ENCODE measurements at regions not wholly inside any gene's neighbourhood (a gene's known extent, or its start where the extent isn't known, plus 50 kb on each side); places are given as distances from the start of the nearest gene placed in this dataset.
"Not testable (repeated sequence)": the region's sequence is repeated elsewhere in the genome, so short reads cannot be mapped to it uniquely, and the experiment has no call there.

DNA sequence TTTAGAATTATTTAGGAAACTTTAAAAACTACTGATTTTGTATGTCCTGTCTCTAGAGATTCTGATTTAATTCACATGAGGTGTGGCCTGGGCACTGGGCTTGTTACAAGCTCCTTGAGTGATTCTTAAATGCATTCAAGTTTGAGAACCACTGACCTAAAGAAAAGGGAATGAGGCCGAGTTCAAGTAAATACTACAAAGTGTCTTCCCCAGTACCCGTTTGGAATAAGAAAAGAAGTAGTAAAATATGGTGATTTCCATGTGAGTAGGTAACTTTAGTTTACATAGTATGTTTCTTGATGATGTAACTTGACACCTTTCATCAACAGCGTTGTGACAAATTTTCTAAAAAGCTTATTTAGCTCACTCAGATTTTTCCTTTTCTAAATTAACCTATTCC lies 1022.9 kb upstream of the NRXN1 start:
- DNase-seq (ENCODE audit: low spot score), result no peak

DNA sequence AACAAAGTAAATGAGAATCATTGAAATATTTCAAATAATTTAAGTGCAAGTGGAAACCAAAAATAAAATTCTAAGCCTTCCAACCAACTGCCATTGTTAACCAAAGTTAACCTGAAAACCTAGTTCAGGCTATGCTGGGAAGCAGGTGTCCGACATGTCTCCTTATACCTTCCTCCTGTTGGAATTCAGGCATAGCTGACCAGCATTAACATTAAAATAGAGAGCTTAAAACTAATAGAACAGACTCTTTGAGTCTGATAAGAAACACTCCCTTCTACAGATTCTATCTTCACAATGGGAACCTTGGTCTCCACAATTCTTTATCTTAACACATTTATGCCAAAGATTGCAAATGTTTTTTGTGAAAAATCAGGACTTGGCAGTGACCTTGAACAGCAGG lies 1004.9 kb upstream of the NRXN1 start:
- no peak for DNase-seq (ENCODE audit: low spot score)

DNA sequence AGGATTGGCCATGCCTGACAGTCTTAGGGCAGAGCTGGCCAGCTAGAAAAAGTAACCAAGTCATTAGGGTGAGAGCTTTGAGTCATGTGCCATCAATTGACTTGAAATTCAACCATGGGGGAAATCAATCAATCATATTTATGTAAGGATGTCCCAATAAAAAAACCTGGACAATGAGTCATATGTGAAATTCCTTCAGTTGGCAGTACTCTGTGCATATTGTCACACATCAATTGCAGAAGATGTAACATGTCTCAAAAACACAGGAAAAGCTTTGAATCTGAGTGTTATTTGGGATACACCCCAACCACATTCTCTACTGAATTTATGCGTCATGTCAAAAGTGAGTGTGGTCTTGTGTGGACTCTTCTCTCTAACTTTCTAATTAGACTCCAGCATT lies 1004.1 kb upstream of the NRXN1 start:
- no peak for DNase-seq (ENCODE audit: low spot score)

DNA sequence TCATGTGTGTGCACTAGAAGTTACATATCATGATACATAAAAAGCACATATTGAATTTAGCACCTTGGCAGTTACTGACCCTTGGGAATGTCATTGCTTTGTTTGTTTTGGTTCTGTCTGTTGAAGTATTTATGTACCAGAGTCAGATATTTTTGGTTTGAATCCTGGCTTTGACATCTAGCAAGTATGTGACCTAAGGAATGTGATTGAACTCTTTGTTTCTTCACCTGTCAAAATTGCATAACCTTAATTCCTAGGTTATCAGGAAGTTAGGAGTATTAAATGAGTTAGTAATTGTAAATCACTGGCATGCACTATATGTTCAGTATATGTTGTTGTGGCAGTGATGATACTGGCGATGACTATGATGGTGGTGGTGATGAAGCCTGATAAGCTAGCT lies 1003.5 kb upstream of the NRXN1 start:
- no peak for DNase-seq (ENCODE audit: low spot score)

DNA sequence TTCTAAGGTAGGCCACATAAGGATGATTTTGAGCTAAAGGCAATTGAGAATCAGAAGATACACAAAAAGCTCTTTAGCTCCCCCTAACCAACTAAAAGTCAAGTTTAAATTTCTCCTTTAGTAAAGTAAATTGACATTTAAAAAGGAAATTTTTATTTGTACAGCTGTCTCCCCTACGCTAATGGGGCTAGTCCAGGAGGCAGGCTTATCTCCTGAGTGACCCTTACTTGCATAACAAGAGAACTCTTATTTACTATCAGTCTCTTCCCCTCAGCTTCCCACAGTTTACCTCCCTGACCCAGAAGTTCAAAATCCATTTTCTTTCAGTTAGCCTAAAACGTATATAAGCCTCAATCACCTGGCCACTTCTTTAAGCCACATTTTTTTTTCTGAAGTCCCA lies 1002.8 kb upstream of the NRXN1 start:
- DNase-seq (ENCODE audit: low spot score), result no peak

DNA sequence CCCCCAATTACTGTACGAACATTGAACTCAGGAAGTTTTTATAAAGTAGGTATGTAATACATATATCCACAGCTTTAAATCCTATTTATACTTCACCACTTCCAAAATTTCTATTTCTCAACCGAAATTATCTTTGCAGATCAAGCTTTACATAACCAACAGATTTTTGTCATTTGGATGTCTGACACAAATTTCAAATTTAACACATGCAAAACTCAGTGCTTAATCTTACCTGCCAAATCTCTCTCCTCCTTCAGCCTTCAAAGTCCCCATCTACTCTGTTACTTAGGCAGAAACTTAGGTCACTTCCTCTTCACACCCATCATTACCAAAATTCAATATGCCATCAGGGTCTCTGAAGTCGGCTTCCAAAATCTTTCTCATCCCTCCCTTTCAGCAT lies 990.1 kb upstream of the NRXN1 start:
- DNase-seq (ENCODE audit: low spot score), result no peak

DNA sequence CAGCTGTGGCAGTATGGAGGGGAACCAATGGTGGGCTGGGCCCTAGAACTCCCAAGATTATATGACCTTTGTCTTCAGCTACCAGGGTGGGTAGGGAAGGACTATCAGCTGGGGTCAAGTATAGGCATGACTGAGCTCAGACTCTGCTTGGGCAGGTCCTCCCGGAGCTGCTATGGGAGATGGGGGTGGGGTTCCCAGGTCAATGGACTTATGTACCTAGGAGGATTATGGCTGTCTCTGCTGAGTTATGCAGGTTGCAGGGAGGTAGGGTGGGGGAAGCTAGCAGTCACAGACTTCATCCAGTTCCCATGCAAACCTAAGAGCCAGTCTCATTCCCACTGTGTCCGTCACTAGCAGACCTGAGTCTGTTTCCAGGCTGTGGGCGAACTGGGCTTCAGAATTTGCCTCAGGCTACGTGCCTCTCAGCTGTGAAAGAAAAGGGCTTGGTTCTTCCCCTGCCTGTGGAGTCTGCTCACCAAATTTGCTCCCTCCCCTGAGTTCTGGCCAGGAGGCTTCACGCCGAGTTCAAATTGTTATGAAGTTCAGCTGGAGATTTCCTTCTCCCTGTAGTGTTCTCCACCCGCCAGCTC lies 985.8 kb upstream of the NRXN1 start:
- no peak for DNase-seq (ENCODE audit: low spot score)

DNA sequence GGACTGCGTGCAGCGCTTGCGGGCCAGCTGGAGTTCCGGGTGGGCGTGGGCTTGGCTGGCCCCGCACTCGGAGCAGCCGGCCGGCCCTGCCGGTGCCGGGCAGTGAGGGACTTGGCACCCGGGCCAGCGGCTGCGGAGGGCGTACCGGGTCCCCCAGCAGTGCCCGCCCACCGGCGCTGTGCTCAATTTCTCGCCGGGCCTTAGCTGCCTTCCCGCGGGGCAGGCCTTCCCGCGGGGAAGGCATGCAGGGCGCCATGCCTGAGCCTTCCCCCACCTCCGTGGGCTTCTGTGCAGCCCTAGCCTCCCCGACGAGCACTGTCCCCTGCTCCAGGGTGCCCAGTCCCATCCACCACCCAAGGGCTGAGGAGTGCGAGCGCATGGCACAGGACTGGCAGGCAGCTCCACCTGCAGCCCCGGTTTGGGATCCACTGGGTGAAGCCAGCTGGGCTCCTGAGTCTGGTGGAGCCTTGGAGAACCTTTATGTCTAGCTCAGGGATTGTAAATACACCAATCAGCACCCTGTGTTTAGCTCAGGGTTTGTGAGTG lies 975.0 kb upstream of the NRXN1 start:
- not testable (repeated sequence) for DNase-seq (ENCODE audit: low spot score)

DNA sequence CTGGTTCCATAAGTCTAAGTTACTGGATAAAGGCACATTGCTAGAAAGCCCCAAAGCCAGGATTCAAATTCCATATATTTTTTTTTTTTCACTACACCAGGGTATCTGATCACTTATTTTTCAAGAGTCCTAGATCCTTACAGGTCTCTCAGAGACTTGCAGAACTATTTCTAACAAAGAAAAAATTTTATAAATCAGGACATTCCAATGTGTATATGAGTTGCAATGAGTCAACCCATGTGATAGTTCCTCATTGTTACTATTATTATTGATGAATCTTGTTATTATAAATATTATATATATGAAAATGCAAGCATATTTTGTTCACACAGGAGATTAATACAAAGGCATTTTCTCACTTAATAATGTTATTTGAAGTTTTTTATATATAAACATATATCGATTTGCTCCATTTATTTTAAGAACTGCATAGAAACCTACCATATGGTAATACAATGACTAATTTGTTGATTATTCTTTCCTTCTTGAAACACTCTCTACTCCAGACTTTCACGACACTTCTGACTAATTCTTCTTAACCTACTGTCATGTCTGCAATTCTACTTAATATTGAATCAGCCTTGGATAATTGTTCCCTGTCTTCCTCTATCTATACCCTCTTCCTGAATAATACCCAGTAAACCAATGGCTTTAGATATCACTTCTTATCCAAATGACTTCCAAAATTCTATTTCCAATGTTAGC lies 968.4 kb upstream of the NRXN1 start:
- no peak for DNase-seq (ENCODE audit: low spot score)

DNA sequence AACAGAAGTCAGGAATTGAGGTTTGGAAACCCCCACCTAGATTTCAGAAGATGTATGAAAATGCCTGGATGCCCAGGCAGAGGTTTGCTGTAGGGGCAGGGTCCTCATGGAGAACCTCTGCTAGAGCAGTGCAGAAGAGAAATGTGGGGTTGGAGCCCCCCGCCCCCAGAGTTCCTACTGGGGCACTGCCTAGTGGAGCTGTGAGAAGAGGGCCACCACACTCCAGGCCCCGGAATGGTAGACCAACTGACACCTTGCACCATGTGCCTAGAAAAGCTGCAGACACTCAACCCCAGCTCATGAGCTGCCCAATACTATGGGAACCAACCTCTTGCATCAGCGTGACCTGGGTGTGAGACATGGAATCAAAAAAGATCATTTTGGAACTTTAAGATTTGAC lies 967.0 kb upstream of the NRXN1 start:
- no peak for DNase-seq (ENCODE audit: low spot score)

DNA sequence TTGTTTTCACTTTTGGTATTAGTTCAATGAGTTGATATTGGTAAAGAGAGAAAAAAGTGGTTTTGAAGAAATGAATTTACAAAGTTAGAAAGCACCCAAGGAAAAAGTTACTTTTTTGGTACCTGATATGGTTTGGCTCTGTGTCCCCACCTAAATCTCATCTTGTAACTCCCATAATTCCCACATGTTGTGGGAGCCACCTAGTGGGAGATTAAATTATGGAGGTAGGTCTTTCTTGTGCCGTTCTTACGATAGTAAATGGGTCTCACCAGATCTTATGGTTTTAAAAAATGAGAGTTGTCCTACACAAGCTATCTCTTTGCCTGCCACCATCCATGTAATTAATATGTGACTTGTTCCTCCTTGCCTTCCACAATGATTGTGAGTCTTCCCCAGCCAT lies 965.6 kb upstream of the NRXN1 start:
- DNase-seq (ENCODE audit: low spot score), result peak; percentile 19

DNA sequence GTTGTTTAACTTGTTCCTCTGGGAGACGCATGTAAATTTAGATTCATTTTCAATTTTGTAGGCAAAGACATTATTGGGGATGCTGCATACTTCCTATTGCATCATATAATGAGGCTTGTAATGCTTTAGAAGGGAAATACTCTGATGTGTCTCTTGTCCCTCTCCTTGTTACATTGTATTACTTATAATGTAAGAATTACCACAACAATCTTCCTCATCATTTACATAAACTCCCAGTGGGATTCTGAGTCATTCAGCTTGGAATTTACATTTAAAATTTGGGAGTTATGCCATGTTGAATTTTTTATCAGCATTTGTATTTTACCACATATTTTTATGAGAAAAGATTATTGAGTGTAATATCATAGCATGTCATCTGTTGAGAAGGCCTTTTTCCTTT lies 963.4 kb upstream of the NRXN1 start:
- DNase-seq (ENCODE audit: low spot score), result no peak

DNA sequence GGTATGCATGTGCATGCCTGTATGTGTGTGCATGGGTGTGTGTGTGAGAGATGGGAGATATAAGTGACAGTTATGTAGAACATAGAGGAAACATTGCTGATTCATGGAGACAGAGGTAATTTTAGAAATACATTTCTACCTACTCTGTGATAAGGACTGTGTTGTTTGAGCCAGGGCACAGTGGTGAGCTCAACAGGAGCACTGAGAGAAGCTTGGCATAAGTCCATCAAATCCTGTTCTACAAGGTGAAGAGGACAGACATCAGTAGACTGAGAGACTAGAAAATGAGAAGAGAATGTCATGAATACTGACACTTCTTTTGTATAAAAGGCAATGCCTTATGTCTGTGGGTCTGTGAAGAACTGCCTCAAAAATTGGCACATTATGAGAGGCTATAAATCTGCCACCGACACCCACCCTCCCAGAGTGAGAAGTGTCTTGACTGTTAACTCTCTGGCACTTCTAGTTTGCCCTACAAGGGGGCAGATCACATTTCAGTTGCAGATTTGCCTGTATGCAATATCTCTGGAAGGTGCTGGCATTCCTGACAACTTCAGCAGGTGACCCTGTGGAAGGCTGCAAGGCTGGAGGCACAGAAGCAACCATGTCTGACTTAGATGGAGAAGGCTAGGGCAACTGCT lies 962.3 kb upstream of the NRXN1 start:
- DNase-seq (ENCODE audit: low spot score), result no peak

DNA sequence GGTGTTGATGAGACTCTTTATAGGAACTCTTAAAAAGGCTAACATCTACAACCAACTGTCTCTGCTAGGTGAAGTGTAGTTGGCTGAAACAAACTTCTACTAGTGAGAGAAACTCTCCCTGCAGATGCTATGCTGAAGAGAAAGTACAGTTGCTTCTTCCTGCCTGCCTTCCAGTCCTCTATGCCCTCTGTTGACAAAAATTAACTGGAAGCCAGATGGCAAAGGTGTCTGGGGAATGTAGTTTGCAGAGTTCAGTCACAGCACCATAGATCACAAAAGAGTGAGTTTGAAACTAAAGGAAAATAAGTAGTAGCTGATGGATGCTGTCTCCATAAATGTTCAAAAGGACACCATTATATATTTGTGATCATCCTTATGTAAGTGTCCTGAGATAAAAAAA lies 958.8 kb upstream of the NRXN1 start:
- DNase-seq (ENCODE audit: low spot score), result no peak

DNA sequence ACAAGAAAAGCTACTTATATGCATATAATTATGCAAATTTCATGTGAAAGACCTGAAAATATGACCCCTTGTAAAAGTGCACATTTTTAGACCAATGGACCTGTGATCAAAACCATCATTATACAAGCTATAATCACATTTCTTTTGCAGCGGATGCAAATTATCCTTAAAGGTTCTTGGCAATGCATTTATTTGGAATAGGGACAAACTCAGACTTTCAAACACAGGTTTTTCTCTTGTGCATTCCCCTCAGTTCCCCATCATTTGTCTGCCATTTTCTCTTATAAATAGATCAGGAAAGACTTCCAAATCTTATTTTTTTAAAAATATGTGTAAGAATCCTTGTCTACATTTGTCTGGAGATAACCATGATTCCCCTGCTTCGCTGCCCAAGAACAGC lies 954.2 kb upstream of the NRXN1 start:
- DNase-seq (ENCODE audit: low spot score), result no peak

DNA sequence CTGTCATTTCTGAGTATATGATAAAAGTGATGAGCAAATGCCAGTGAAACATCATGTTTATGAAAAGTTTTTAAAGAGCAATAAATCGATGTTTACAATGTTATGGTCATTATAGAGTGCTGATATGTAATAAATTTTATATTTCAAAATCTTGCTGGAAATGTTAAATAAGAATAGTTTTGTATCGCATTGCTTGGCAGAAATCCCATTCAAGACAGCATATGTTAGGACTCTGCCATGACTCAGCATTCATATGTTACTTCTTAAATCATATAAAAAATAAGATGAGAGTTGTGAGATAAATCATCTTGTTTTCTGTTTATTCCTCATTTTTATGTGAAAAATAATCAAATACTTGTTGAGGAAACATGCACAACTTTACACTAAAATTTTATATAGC lies 949.9 kb upstream of the NRXN1 start:
- no peak for DNase-seq (ENCODE audit: low spot score)

DNA sequence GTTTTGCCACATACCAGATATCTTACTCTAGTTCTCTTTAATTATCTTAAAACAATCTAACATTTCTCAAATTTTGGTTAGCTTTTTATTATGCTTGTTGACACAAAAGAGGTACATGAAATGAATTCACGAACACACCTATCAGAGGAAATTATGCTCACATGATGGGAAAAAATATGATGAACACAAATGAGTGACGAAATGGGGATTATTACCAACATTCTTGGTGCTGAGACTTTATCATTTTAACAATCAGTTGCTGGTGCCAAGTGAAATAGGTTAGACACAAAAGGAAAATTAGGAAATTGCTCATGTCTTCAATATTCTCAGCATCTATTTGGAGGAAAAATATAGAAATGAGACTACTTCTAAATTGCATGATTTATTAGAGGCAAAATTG lies 944.7 kb upstream of the NRXN1 start:
- no peak for DNase-seq (ENCODE audit: low spot score)

DNA sequence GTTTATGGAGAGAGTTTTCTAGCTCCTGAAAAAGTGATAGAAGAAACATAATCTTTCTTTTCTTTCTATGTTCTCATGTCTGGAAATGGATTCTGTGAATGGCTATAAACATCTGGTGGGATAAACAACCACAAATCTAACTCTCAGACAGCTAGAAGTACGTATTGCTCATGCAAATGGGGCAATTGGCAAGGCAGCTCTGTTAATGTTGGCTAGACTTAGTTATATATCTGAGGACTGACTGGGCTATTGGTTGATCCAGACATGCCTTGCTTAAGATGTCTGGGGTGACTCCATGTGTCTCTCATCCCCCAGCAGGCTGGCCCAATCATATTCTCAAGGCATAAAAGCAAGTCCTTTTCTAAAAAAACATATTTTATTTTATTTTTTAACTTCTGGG lies 939.2 kb upstream of the NRXN1 start:
- DNase-seq (ENCODE audit: low spot score), result no peak

DNA sequence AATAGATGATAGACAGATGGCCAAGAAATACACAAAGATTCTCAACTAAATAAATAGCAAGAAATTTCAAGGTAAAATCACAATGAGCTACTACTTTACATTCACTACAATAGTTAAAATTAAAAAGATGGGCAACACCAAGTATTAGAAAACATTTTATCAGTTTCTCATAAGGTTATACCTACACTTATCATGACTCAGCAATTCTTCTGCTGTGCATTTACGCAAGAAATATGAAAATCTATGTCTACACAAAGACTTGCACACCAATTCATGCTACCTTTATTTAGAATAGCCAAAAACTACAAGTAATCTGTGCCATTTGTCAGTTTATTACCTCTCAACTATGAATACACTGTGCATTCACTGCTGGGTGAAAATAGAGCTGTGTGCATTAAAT lies 937.4 kb upstream of the NRXN1 start:
- no peak for DNase-seq (ENCODE audit: low spot score)

DNA sequence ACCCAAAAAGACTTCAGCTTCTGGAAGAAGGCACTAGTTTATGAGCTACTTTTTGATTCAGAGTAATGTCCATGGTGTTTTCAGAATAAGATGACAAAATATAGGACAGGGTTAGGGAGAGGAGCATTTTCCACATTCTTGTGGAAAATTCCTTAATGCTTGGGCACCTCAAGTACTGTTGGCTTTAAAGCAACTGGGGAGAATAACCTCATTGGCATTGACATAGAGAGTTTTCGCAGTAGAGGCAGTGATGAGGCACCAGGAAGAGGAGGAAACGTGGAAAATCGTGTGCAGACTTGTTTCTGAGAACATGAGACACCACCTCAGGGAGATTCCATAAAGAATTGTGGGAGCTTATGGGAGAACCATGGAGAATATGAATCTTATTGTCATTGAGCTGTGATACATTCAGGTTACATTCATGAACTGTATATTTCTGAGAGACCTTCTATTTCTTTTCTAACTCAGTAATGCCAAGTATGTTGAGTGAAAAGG lies 929.0 kb upstream of the NRXN1 start:
- DNase-seq (ENCODE audit: low spot score), result no peak

DNA sequence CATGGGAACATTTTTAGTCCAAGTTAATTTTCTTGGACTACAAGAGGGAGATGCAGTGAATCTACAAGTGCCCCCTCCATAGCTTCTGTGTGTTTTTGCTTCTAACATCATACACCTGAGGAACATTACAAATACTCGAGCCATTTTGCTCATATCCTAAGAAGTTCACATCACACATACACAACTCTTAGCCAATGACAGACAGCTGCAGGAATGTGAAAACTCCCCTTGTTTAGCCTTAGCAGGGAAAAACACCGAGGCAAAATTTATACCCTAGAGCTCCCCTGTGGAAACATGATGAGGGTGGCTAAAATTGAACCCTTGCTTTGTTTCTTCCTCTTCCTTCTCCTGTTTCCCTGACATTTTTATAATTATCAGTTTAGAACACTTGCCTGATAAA lies 928.3 kb upstream of the NRXN1 start:
- no peak for DNase-seq (ENCODE audit: low spot score)

DNA sequence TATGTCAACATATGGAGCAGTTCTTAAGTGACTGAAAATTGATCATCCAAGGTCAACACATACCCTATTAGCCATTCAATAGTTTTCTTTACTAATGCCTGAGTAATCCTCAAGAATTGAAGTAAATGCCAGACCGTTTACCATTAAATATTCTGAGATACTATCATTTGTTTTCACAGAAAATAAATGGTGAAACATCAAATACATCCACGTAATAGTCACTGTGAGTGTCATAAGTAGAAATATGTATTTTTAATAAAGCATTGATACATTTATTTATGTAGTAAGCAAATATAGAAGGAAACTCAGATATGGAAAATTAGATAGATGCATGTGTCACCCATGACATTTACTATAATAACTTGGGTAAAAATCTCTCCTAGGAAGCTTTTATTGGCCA lies 927.8 kb upstream of the NRXN1 start:
- DNase-seq (ENCODE audit: low spot score), result no peak

DNA sequence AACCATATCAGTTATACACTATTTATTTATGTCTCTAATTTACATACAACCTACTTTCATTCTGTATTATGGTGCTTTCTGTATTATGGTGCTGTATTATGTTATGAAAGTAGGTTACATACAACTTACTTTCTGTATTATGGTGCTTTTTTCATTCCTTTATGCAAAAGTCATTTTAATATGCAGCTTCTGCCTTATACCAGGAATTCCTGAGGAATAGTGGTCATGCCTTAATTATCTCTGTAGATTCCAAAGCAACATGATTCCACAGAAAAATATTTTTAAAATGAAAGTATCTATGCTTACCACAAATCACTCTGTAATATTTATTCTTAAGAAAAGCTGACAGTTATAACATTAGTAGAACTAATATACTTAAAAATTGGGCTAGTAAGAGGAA lies 922.0 kb upstream of the NRXN1 start:
- DNase-seq (ENCODE audit: low spot score), result no peak

All from HT-29 (cell line).